GM23248 (cell line): ENCODE measurements at regions not wholly inside any gene's neighbourhood (a gene's known extent, or its start where the extent isn't known, plus 50 kb on each side); places are given as distances from the start of the nearest gene placed in this dataset.

Experiments
- DNase-seq: peaks from one replicate; pipeline ENCODE4 v3.0.0-alpha.2; 2015
- H2AFZ ChIP-seq: fragments of 200-600 bp; sonication (generic); 2 replicates; pipeline ENCODE4 v1.6.1; 2016; ENCODE audit warnings: antibody characterized with exemption
- H3F3A ChIP-seq: fragments of 200-600 bp; sonication (generic); 2 replicates; pipeline ENCODE4 v1.6.1; 2016; ENCODE audit warnings: mild to moderate bottlenecking, antibody characterized with exemption, mixed run types; ENCODE audit not compliant: insufficient read depth
- H3K27ac ChIP-seq: fragments of 200-600 bp; sonication (generic); 2 replicates; pipeline ENCODE4 v1.5.1; 2016; ENCODE audit warnings: mild to moderate bottlenecking
- H3K27me3 ChIP-seq: fragments of 200-600 bp; sonication (generic); replicated peaks from 2 replicates; pipeline ENCODE4 v1.6.1; 2016; ENCODE audit warnings: mild to moderate bottlenecking; ENCODE audit not compliant: insufficient read depth
- H3K36me3 ChIP-seq: fragments of 200-600 bp; sonication (generic); 2 replicates; pipeline ENCODE4 v1.6.1; 2016; ENCODE audit warnings: low read depth, mild to moderate bottlenecking
- H3K4me1 ChIP-seq: fragments of 200-600 bp; sonication (generic); 2 replicates; pipeline ENCODE4 v1.6.1; 2016; ENCODE audit warnings: mild to moderate bottlenecking; ENCODE audit not compliant: insufficient read depth
- H3K4me2 ChIP-seq: fragments of 200-600 bp; sonication (generic); one replicate; pipeline ENCODE4 v1.6.1; 2016; ENCODE audit warnings: mild to moderate bottlenecking; ENCODE audit not compliant: unreplicated experiment
- H3K4me3 ChIP-seq: fragments of 200-600 bp; sonication (generic); 2 replicates; pipeline ENCODE4 v1.5.1; 2016; ENCODE audit warnings: mild to moderate bottlenecking
- H3K79me2 ChIP-seq: fragments of 200-600 bp; sonication (generic); 2 replicates; pipeline ENCODE4 v1.6.1; 2016; ENCODE audit warnings: mild to moderate bottlenecking; ENCODE audit not compliant: insufficient read depth
- H3K9ac ChIP-seq: fragments of 200-600 bp; sonication (generic); 2 replicates; pipeline ENCODE4 v1.6.1; 2016; ENCODE audit warnings: mild to moderate bottlenecking
- H3K9me2 ChIP-seq: fragments of 200-600 bp; sonication (generic); 2 replicates; pipeline ENCODE4 v1.6.1; 2016; ENCODE audit warnings: mixed run types, mild to moderate bottlenecking, moderate library complexity; ENCODE audit not compliant: insufficient read depth
- H3K9me3 ChIP-seq: fragments of 200-600 bp; sonication (generic); one replicate; pipeline ENCODE4 v1.6.1; 2017; ENCODE audit warnings: low read depth
- H4K20me1 ChIP-seq: fragments of 200-600 bp; sonication (generic); 2 replicates; pipeline ENCODE4 v1.6.0; 2016; ENCODE audit not compliant: insufficient read depth
- EZH2 ChIP-seq: fragments of 200-600 bp; sonication (generic); IDR thresholded peaks from 2 replicates; pipeline ENCODE4 v1.6.1; 2018; ENCODE audit warnings: antibody characterized with exemption, mild to moderate bottlenecking; ENCODE audit not compliant: insufficient read depth, poor library complexity, severe bottlenecking
- EZH2phosphoT487 ChIP-seq: fragments of 200-600 bp; sonication (generic); IDR thresholded peaks from 2 replicates; pipeline ENCODE4 v1.6.1; 2018; ENCODE audit warnings: antibody characterized with exemption, moderate library complexity, mild to moderate bottlenecking, low read depth; ENCODE audit not compliant: insufficient read depth
- whole genome bisulfite sequencing, 2 experiments: methylation state at CpG; one replicate each; pipeline ENCODE4 v1.1.6; 2015 to 2017; ENCODE audit warnings: low lambda C conversion rate in 2 of 2, low coverage in 1 of 2; ENCODE audit errors: missing lambda C conversion rate in 2 of 2; 5-methylcytosine and 5-hydroxymethylcytosine counted together
- in situ Hi-C: fragments of 300-500 bp; cut with MboI; formaldehyde crosslinking; loops from 2 replicates; pipeline ENCODE4 v1.15.0; 2020

GRCh38 chr6:22925304-22925835 is 356.0 kb downstream of the HDGFL1 start:
- Histone ChIP-seq H3K4me3 (no peak overlapping the region), H3K27me3 (no peaks in the 10 kb centered on the region), H3K9me2 (no peaks in the 10 kb centered on the region), H3K36me3 (no peaks in the 10 kb centered on the region), H3K27ac (no peak overlapping the region), H3K4me2 (no peak overlapping the region), H3F3A (peaks cover 10% of the 10 kb centered on the region; the same call in 1 of the 2 replicates), H3K79me2 (no peaks in the 10 kb centered on the region), H2AFZ (no peak overlapping the region), H4K20me1 (no peaks in the 10 kb centered on the region), H3K9me3 (no peaks in the 10 kb centered on the region), H3K9ac (no peak overlapping the region), H3K4me1 (peaks cover 19% of the 10 kb centered on the region)
- in situ Hi-C loops: no loop called here
- TF ChIP-seq EZH2 (no peak), EZH2phosphoT487 (no peak)
- no peak for DNase-seq
- WGBS, 2 experiments: 52 to 54% methylated on average over 2 of the region's 2 CpGs

- Histone ChIP-seq H4K20me1 (no peaks in the 10 kb centered on the region), H3K9me2 (no peaks in the 10 kb centered on the region), H2AFZ (no peak overlapping the region), H3K27me3 (no peaks in the 10 kb centered on the region), H3K36me3 (no peaks in the 10 kb centered on the region), H3K79me2 (no peaks in the 10 kb centered on the region), H3K4me3 (no peak overlapping the region), H3K4me1 (peaks cover 19% of the 10 kb centered on the region), H3K27ac (no peak overlapping the region), H3K9ac (no peak overlapping the region), H3K9me3 (no peaks in the 10 kb centered on the region), H3F3A (peaks cover 10% of the 10 kb centered on the region; the same call in 1 of the 2 replicates), H3K4me2 (no peak overlapping the region)
- DNase-seq: peak; percentile 22
- WGBS, 2 experiments: 30 to 32% methylated on average over 4 of the region's 4 CpGs
- in situ Hi-C loops: no loop called here
- TF ChIP-seq EZH2 (no peak), EZH2phosphoT487 (no peak)
Observed at GRCh38 chr6:22925920-22926789, 356.8 kb downstream of the HDGFL1 start.

- Histone ChIP-seq H3K9ac (no peak overlapping the region), H3K4me2 (no peak overlapping the region), H3K4me1 (peaks cover 19% of the 10 kb centered on the region), H3K36me3 (no peaks in the 10 kb centered on the region), H3K27ac (no peak overlapping the region), H3F3A (peaks cover 10% of the 10 kb centered on the region; the same call in 1 of the 2 replicates), H3K79me2 (no peaks in the 10 kb centered on the region), H2AFZ (no peak overlapping the region), H4K20me1 (no peaks in the 10 kb centered on the region), H3K9me3 (no peaks in the 10 kb centered on the region), H3K27me3 (no peaks in the 10 kb centered on the region), H3K4me3 (no peak overlapping the region), H3K9me2 (no peaks in the 10 kb centered on the region)
- DNase-seq: no peak
- in situ Hi-C loops: no loop called here
- 77 to 84% methylated on average over 2 of the region's 2 CpGs for WGBS, 2 experiments
- no peak for TF ChIP-seq EZH2
- TF ChIP-seq EZH2phosphoT487: no peak
Observed at GRCh38 chr6:22926790-22927354, 357.5 kb downstream of the HDGFL1 start.

GRCh38 chr6:22928775-22929174 is 359.4 kb downstream of the HDGFL1 start:
- WGBS, 2 experiments: 0 to 9% methylated on average over 2 of the region's 2 CpGs
- in situ Hi-C loops: no loop called here
- no peaks in the 10 kb centered on the region for H3K9me2 ChIP-seq
- DNase-seq: no peak
- no peak overlapping the region for H3K4me3 ChIP-seq
- H4K20me1 ChIP-seq: no peaks in the 10 kb centered on the region
- no peak for TF ChIP-seq EZH2phosphoT487
- no peak for TF ChIP-seq EZH2
- H3K4me2 ChIP-seq: no peak overlapping the region
- H2AFZ ChIP-seq: peak overlapping the region; percentile 69
- no peaks in the 10 kb centered on the region for H3K36me3 ChIP-seq
- peaks cover 19% of the 10 kb centered on the region for H3K4me1 ChIP-seq
- H3K9ac ChIP-seq: no peak overlapping the region
- no peaks in the 10 kb centered on the region for H3K27me3 ChIP-seq
- H3F3A ChIP-seq: peaks cover 10% of the 10 kb centered on the region; the same call in 1 of the 2 replicates
- no peaks in the 10 kb centered on the region for H3K79me2 ChIP-seq
- no peaks in the 10 kb centered on the region for H3K9me3 ChIP-seq
- no peak overlapping the region for H3K27ac ChIP-seq
